SU-DHL-6 (cell line): ENCODE measurements at regions not wholly inside any gene's neighbourhood (a gene's known extent, or its start where the extent isn't known, plus 50 kb on each side); places are given as distances from the start of the nearest gene placed in this dataset.

Experiments
- EZH2phosphoT487 ChIP-seq: fragments of 200-600 bp; sonication (generic), shearing (Covaris generic); conservative IDR thresholded peaks from 2 replicates; pipeline ENCODE4 v1.6.1; 2018; ENCODE audit warnings: mild to moderate bottlenecking, antibody characterized with exemption, low read length, moderate library complexity, mixed read lengths
- TF ChIP-seq, protein P1 (sequence below): fragments of 200-600 bp; sonication (generic); IDR thresholded peaks from one replicate; pipeline ENCODE4 v1.5.1; 2017; ENCODE audit warnings: antibody characterized with exemption, mild to moderate bottlenecking, low read length, moderate library complexity; ENCODE audit not compliant: insufficient read depth, poor library complexity, severe bottlenecking

DNA sequence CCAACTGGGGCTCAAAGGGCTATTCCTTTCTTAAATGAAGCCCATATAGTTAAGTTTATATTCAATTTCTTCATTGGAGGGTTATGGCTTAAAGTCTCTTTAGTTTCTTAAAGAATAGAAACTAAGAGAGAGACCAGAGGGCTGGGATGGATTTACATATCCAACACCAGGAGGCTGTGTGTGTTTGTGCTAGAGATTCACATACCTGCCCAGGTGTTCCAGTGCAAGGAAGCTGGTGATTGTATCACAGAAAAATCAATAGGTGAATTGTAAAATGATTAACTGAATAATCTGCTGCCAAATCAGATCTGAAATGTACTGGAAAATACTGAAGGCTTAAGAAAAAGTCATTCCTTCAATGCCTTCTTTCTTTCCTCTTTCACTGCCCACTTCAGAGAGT lies 148.2 kb upstream of the BDNF start:
- TF ChIP-seq, protein P1, sequence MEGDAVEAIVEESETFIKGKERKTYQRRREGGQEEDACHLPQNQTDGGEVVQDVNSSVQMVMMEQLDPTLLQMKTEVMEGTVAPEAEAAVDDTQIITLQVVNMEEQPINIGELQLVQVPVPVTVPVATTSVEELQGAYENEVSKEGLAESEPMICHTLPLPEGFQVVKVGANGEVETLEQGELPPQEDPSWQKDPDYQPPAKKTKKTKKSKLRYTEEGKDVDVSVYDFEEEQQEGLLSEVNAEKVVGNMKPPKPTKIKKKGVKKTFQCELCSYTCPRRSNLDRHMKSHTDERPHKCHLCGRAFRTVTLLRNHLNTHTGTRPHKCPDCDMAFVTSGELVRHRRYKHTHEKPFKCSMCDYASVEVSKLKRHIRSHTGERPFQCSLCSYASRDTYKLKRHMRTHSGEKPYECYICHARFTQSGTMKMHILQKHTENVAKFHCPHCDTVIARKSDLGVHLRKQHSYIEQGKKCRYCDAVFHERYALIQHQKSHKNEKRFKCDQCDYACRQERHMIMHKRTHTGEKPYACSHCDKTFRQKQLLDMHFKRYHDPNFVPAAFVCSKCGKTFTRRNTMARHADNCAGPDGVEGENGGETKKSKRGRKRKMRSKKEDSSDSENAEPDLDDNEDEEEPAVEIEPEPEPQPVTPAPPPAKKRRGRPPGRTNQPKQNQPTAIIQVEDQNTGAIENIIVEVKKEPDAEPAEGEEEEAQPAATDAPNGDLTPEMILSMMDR = no peak
- no peak for TF ChIP-seq EZH2phosphoT487
